OCI-LY7 (cell line): ENCODE measurements at regions not wholly inside any gene's neighbourhood (a gene's known extent, or its start where the extent isn't known, plus 50 kb on each side); places are given as distances from the start of the nearest gene placed in this dataset.

Experiments used
- BruUV-seq: library from RNA; stranded (reverse); fragments of 400-500 nt; replicated peaks from 2 replicates; lab custom pipeline; 2021; lab: Mats Ljungman, UMichigan
- CTCF ChIA-PET: fragments of 300-600 bp; sonication (Branson Sonifier 250); formaldehyde crosslinking; loops from one replicate; lab custom pipeline; 2022; ENCODE audit warnings: antibody characterized with exemption; ENCODE audit not compliant: unreplicated experiment; lab: Charles Lee
- POLR2A ChIA-PET: fragments of 300-600 bp; sonication (Branson Sonifier 250); formaldehyde crosslinking; loops from one replicate; lab custom pipeline; 2022; ENCODE audit warnings: antibody characterized with exemption; lab: Charles Lee
- DNase-seq: peaks from one replicate; pipeline ENCODE4 v3.0.0-alpha.2; 2015; ENCODE audit warnings: low spot score
- H2AFZ ChIP-seq: fragments of 200-600 bp; sonication (generic), shearing (Covaris generic); 2 replicates; pipeline ENCODE4 v1.6.1; 2014; ENCODE audit warnings: mild to moderate bottlenecking, antibody characterized with exemption, low read length, moderate library complexity
- H3K27ac ChIP-seq: fragments of 200-600 bp; sonication (generic); 2 replicates; pipeline ENCODE4 v1.5.1; 2014; ENCODE audit warnings: mixed run types, low read depth, mild to moderate bottlenecking, moderate library complexity, low read length, inconsistent platforms; ENCODE audit not compliant: poor library complexity, severe bottlenecking
- H3K36me3 ChIP-seq: fragments of 200-600 bp; sonication (generic); 2 replicates; pipeline ENCODE4 v1.6.1; 2014; ENCODE audit warnings: mild to moderate bottlenecking, antibody characterized with exemption, low read length, moderate library complexity, mixed read lengths; ENCODE audit not compliant: insufficient read depth
- H3K4me1 ChIP-seq: fragments of 200-600 bp; sonication (generic); 2 replicates; pipeline ENCODE4 v1.5.1; 2014; ENCODE audit warnings: mild to moderate bottlenecking, low read length; ENCODE audit not compliant: insufficient read depth, poor library complexity, severe bottlenecking
- H3K4me2 ChIP-seq: fragments of 200-600 bp; sonication (generic); 2 replicates; pipeline ENCODE4 v1.6.1; 2014; ENCODE audit warnings: mild to moderate bottlenecking, low read length
- H3K4me3 ChIP-seq: fragments of 200-600 bp; sonication (generic); 2 replicates; pipeline ENCODE4 v1.5.1; 2014; ENCODE audit warnings: mild to moderate bottlenecking, low read depth, low read length; ENCODE audit not compliant: poor library complexity, severe bottlenecking
- H3K79me2 ChIP-seq: fragments of 200-600 bp; sonication (generic); 2 replicates; pipeline ENCODE4 v1.6.1; 2016; ENCODE audit warnings: low read depth, mild to moderate bottlenecking, low read length, moderate library complexity, mixed read lengths; ENCODE audit not compliant: insufficient read depth
- H3K9me2 ChIP-seq: fragments of 200-600 bp; sonication (generic); 2 replicates; pipeline ENCODE4 v1.6.1; 2016; ENCODE audit warnings: mild to moderate bottlenecking, low read length, mixed read lengths; ENCODE audit not compliant: insufficient read depth
- H3K9me3 ChIP-seq: fragments of 200-600 bp; sonication (generic); 2 replicates; pipeline ENCODE4 v1.6.1; 2014; ENCODE audit warnings: mild to moderate bottlenecking, mixed run types, low read length, mixed read lengths
- H4K20me1 ChIP-seq: fragments of 200-600 bp; sonication (generic); 2 replicates; pipeline ENCODE4 v1.6.1; 2014; ENCODE audit warnings: mild to moderate bottlenecking, antibody characterized with exemption, low read length, moderate library complexity, mixed read lengths; ENCODE audit not compliant: insufficient read depth
- CTCF ChIP-seq: fragments of 200-600 bp; sonication (generic); conservative IDR thresholded peaks from 2 replicates; pipeline ENCODE4 v1.5.1; 2014; ENCODE audit warnings: mild to moderate bottlenecking, antibody characterized with exemption, low read length, moderate library complexity, mixed read lengths
- EZH2phosphoT487 ChIP-seq: fragments of 200-600 bp; sonication (generic); IDR thresholded peaks from 2 replicates; pipeline ENCODE4 v1.6.1; 2018; ENCODE audit warnings: low read depth, borderline replicate concordance, mild to moderate bottlenecking, mixed run types, antibody characterized with exemption, low read length, moderate library complexity, mixed read lengths
- intact Hi-C: fragments of 100-400 bp; cut with micrococcal nuclease; formaldehyde crosslinking; loops from one replicate; pipeline ENCODE4 v1.10.0; 2022; ENCODE audit not compliant: unreplicated experiment

DNA sequence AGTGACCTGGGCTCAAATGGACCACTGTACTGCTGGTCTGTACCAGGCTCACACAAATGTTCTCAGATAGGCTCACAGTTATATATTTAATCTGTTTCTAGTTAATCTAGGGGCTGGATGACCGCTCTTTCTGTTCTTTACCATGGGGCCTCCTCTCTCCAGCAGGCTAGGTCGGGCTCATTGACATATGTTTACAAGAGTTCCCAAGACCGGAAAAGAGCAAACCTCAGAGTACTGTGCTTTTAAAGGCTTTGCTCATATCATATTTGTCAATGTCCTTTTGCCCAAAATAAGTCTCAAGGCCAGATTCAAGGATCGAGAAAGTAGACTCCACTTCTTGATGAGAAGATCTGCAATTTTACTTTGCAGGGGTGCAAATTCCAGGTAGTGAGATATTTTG is 348.0 kb upstream of the EPHA6 start:
- ChIA-PET POLR2A (no interaction called here), CTCF (no interaction called here)
- Histone ChIP-seq H3K9me3 (no peaks in the 10 kb centered on the region), H3K4me3 (no peak overlapping the region), H3K4me1 (no peaks in the 10 kb centered on the region), H4K20me1 (no peaks in the 10 kb centered on the region), H3K4me2 (no peak overlapping the region), H3K9me2 (no peaks in the 10 kb centered on the region), H3K79me2 (no peaks in the 10 kb centered on the region), H2AFZ (no peak overlapping the region), H3K27ac (no peak overlapping the region), H3K36me3 (no peaks in the 10 kb centered on the region)
- no peak for TF ChIP-seq EZH2phosphoT487
- TF ChIP-seq CTCF = no peak
- no peak for DNase-seq
- BruUV-seq = no TSS peak
- intact Hi-C loops = no loop called here

DNA sequence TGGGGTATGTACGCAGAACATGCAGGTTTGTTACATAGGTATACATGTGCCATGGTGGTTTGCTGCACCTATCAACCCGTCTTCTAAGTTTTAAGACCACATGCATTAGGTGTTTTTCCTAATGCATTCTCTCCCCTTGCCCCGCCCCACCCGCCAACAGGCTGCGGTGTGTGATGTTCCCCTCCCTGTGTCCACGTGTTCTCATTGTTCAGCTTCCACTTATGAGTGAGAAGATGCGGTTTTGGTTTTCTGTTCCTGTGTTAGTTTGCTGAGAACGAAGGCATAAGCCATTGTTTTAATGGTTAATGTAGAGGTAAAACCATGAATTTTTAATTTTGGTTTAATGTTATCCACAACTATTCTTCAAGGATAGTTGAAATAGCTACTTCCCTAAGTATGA is 346.8 kb upstream of the EPHA6 start:
- H3K27ac ChIP-seq = no peak overlapping the region
- H3K4me1 ChIP-seq = no peaks in the 10 kb centered on the region
- H3K4me2 ChIP-seq = no peak overlapping the region
- no peaks in the 10 kb centered on the region for H3K79me2 ChIP-seq
- no peak for DNase-seq
- ChIA-PET CTCF (no interaction called here), POLR2A (no interaction called here)
- no peaks in the 10 kb centered on the region for H4K20me1 ChIP-seq
- no peaks in the 10 kb centered on the region for H3K36me3 ChIP-seq
- no peak for TF ChIP-seq EZH2phosphoT487
- TF ChIP-seq CTCF = no peak
- no peaks in the 10 kb centered on the region for H3K9me3 ChIP-seq
- H3K9me2 ChIP-seq = no peaks in the 10 kb centered on the region
- BruUV-seq = no TSS peak
- H2AFZ ChIP-seq = no peak overlapping the region
- intact Hi-C loops = no loop called here
- H3K4me3 ChIP-seq = no peak overlapping the region

GRCh38 chr3:96478496-96478895 is 335.9 kb upstream of the EPHA6 start:
- Histone ChIP-seq H3K9me2 (no peaks in the 10 kb centered on the region), H3K4me3 (no peak overlapping the region), H3K4me2 (no peak overlapping the region), H3K9me3 (no peaks in the 10 kb centered on the region), H2AFZ (no peak overlapping the region), H3K79me2 (no peaks in the 10 kb centered on the region), H4K20me1 (no peaks in the 10 kb centered on the region), H3K4me1 (no peaks in the 10 kb centered on the region), H3K36me3 (no peaks in the 10 kb centered on the region), H3K27ac (no peak overlapping the region)
- ChIA-PET POLR2A (no interaction called here), CTCF (no interaction called here)
- DNase-seq = no peak
- TF ChIP-seq EZH2phosphoT487 = no peak
- TF ChIP-seq CTCF = no peak
- BruUV-seq = no TSS peak
- intact Hi-C loops = no loop called here
